22Rv1 (cell line): ENCODE measurements at regions not wholly inside any gene's neighbourhood (a gene's known extent, or its start where the extent isn't known, plus 50 kb on each side); places are given as distances from the start of the nearest gene placed in this dataset.

Source experiments
- H3K27ac ChIP-seq: fragments of 450-650 bp; 2 replicates; pipeline ENCODE4 v1.5.1; 2017
- ZFX ChIP-seq: fragments of 450-650 bp; IDR thresholded peaks from 2 replicates; pipeline ENCODE4 v1.6.1; 2017; ENCODE audit warnings: antibody characterized with exemption, borderline replicate concordance
- TF ChIP-seq, protein P1 (sequence below): fragments of 450-650 bp; IDR thresholded peaks from 2 replicates; pipeline ENCODE4 v1.5.1; 2017; ENCODE audit warnings: mild to moderate bottlenecking

DNA sequence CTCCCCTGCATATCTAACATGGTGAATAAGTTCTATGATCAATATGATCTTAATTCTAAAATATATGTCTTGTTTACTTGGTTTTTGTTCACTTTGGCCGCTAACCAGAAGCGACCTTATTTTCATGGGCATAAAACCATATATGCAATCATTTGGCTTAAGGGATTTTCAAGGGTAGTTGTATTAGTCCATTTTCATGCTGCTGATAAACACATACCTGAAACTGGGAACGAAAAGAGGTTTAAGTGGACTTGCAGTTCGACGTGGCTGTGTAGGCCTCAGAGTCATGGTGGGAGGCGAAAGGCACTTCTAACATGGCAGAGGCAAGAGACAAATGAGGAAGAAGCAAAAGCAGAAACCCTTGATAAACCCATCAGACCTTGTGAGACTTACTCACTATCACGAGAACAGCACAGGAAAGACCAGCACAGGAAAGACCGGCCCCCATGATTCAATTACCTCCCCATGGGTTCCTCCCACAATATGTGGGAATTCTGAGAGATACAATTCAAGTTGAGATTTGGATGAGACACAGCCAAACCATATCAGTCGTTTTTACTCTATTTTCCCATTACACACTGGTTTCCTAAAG is 114.3 kb upstream of the CPEB2 start:
- TF ChIP-seq ZFX, result no peak
- TF ChIP-seq, protein P1, sequence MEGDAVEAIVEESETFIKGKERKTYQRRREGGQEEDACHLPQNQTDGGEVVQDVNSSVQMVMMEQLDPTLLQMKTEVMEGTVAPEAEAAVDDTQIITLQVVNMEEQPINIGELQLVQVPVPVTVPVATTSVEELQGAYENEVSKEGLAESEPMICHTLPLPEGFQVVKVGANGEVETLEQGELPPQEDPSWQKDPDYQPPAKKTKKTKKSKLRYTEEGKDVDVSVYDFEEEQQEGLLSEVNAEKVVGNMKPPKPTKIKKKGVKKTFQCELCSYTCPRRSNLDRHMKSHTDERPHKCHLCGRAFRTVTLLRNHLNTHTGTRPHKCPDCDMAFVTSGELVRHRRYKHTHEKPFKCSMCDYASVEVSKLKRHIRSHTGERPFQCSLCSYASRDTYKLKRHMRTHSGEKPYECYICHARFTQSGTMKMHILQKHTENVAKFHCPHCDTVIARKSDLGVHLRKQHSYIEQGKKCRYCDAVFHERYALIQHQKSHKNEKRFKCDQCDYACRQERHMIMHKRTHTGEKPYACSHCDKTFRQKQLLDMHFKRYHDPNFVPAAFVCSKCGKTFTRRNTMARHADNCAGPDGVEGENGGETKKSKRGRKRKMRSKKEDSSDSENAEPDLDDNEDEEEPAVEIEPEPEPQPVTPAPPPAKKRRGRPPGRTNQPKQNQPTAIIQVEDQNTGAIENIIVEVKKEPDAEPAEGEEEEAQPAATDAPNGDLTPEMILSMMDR, result no peak
- H3K27ac ChIP-seq, result no peak overlapping the region

DNA sequence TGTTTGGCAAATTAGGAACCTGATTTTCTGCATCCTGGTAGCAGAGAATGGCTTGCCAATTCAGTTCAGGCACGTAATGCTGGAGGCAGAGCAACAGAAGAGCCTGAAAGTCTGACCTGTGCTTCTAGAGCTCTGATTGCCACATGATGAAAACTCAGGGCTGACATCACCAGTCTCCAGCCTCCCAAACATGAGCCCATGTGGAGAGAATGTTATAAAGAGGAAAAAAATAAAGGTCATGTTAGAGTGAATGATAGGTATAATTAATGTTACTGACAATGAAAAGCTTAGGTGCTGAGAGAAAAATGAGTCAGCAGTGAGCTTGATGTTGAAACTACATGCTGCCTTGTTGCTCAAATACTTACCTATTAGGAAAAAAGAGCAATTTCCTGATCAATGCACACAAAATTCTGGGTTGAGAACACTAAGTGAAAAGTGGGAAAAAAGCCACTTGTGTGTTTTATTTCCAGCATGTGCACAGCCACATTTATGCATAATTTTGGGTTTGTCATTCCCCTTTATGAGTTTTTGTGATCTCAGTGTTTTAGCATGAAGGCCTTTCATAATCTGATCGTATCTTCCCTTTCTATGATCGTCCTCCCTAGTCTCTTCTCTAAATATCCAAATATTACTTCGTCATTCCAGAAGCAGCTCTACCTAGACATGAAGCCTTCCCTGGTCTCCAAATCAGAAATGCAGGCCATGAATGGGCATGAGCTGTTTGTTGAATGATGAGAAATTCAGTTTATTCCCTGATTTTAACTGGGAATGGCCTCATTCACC is 113.3 kb upstream of the CPEB2 start:
- no peak overlapping the region for H3K27ac ChIP-seq
- no peak for TF ChIP-seq ZFX
- TF ChIP-seq, protein P1, result no peak

DNA sequence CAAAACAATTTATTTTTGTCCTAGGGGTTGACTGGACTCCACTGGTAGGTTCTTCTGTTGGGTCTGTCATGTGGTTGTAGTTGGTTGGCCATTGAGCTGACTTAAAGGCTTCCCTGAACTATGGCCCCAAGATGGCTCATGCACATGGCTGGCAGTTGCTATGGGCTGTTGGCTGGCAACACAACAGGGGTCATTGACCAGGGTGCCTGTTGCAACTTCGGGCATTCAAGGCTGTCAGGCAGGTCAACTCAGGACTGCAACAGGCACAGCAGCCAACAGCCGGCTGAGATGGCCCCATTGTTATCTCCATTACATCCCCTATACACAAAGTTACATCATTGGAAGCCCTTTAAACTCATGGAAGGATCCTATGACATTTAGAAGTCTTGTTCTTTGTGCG is 109.7 kb upstream of the CPEB2 start:
- TF ChIP-seq ZFX, result no peak
- TF ChIP-seq, protein P1, result no peak
- H3K27ac ChIP-seq, result no peak overlapping the region

DNA sequence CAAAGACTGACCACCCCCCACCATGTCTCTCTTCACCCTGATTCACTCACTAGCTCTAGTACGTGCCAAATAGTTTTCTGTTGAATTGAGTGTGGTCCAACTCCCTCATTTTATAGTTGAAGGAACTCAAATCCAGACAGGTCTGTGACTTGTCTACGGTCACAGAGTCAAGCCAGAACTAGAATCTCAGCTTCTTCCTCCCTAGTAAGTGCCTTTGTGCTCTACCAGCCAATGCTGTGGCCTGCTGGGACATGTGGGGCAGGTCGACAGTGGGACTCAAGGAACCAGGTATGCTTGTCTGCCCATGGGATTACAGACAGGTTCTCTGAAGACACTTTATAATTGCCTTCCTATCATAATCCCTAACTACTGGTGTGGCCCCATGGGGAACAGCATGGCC is 108.6 kb upstream of the CPEB2 start:
- no peak overlapping the region for H3K27ac ChIP-seq
- TF ChIP-seq, protein P1, result no peak
- no peak for TF ChIP-seq ZFX

DNA sequence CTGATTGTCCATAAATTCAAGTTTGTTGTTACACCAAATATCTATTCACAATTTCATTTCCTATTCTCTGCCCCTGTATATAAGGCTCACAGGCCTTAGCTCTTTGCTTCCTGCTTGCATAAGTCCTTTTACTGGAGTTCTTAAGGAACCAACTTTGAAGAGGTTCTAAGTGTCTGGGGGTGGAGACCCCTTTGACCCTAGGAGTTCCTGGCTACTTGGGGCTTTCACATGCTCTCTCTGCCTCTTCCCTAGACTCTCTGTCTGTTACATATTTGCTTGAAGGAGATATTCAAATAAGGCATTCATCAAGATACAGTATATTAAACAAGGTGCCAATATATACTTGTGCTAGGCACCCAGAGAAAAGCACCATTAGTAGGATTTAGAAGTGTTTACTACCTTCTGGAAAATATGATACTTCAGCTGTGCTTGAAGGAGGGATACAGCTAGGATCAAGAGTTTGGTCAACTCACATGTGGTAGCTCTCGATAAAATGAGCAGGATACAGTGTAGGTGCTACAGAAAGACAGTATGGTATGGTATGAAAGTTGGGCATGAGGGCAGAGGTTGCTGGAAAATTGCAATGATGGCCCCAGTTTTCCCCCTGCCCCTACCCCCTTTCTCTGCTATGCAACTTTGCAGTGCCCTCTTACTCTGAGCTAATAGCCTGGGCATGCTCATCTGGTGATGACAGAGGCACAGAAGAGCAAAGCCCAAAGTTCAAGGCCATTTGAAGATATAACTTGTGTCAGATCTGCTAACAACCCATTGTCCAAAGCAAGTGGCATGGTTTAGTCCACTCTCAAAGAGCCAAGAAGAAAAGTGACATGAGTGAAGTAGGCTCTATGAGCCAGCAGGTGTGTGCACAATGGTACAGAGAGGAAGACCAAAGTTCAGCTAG is 107.6 kb upstream of the CPEB2 start:
- no peak overlapping the region for H3K27ac ChIP-seq

DNA sequence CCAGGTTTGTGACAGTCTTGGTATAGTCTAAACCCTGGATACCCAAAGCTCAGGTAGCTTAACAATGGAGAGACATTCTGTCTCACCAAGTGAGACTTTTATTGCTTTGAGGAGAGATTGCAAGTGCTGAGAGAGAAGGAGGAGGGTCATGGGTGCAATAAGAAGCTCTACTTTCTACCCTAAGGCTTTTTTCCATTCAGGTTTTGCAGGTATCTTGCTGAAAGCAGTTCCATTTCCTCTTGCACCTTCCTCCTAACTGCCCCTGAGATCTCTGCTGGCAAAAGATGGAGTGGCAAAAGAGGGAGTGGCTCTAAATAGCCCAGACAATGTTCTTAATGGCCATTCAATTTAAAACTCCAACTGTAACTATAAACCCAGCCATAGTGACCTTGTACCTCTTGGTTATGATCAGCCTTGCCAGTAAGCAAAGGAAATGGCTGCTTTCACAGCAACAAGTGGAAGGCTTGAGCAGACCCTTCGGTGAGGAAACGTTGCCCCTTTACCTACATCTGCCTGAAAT is 105.6 kb upstream of the CPEB2 start:
- TF ChIP-seq ZFX, result no peak
- TF ChIP-seq, protein P1, result no peak
- no peak overlapping the region for H3K27ac ChIP-seq

More for the DNA sequence above, 107.6 kb upstream of the CPEB2 start:
- no peak for TF ChIP-seq ZFX
- TF ChIP-seq, protein P1, result no peak
